ENCODE measurements at regions not wholly inside any gene's neighbourhood (a gene's known extent, or its start where the extent isn't known, plus 50 kb on each side); places are given as distances from the start of the nearest gene placed in this dataset.

GRCh38 chr4:31516520-31516919 is 796.4 kb downstream of the PCDH7 start:
- no peak for DNase-seq

GRCh38 chr4:31518796-31519250 is 798.7 kb downstream of the PCDH7 start:
- DNase-seq: no peak

- no peak for DNase-seq
Measured at GRCh38 chr4:31530555-31530954, 810.4 kb downstream of the PCDH7 start.

GRCh38 chr4:31538877-31539276 is 818.7 kb downstream of the PCDH7 start:
- DNase-seq: no peak

- DNase-seq: no peak
Measured at GRCh38 chr4:31539284-31540069, 819.3 kb downstream of the PCDH7 start.

GRCh38 chr4:31545330-31545729 is 825.2 kb downstream of the PCDH7 start:
- no peak for DNase-seq

GRCh38 chr4:31545755-31546154 is 825.6 kb downstream of the PCDH7 start:
- no peak for DNase-seq

GRCh38 chr4:31548021-31548420 is 827.9 kb downstream of the PCDH7 start:
- DNase-seq: no peak

GRCh38 chr4:31548823-31549222 is 828.7 kb downstream of the PCDH7 start:
- DNase-seq: no peak

GRCh38 chr4:31549256-31549655 is 829.1 kb downstream of the PCDH7 start:
- no peak for DNase-seq

- DNase-seq: no peak
Measured at GRCh38 chr4:31557437-31557836, 837.3 kb downstream of the PCDH7 start.

- DNase-seq: no peak
Measured at GRCh38 chr4:31573554-31573953, 853.4 kb downstream of the PCDH7 start.

GRCh38 chr4:31575504-31575903 is 855.3 kb downstream of the PCDH7 start:
- no peak for DNase-seq

GRCh38 chr4:31580843-31581242 is 860.7 kb downstream of the PCDH7 start:
- DNase-seq: no peak

GRCh38 chr4:31585503-31585902 is 865.3 kb downstream of the PCDH7 start:
- DNase-seq: no peak

- no peak for DNase-seq
Measured at GRCh38 chr4:31592293-31592692, 872.1 kb downstream of the PCDH7 start.

- DNase-seq: peak; percentile 7
Measured at GRCh38 chr4:31595496-31595895, 875.3 kb downstream of the PCDH7 start.

- DNase-seq: no peak
Measured at GRCh38 chr4:31598639-31599038, 878.5 kb downstream of the PCDH7 start.

GRCh38 chr4:31601793-31602192 is 881.6 kb downstream of the PCDH7 start:
- DNase-seq: no peak

- DNase-seq: no peak
Measured at GRCh38 chr4:31613946-31614623, 893.9 kb downstream of the PCDH7 start.

- DNase-seq: no peak
Measured at GRCh38 chr4:31617667-31618066, 897.5 kb downstream of the PCDH7 start.

- no peak for DNase-seq
Measured at GRCh38 chr4:31620476-31620875, 900.3 kb downstream of the PCDH7 start.

GRCh38 chr4:31645236-31645635 is 925.1 kb downstream of the PCDH7 start:
- no peak for DNase-seq

Measured in muscle of arm (tissue), 1 donor.